WI38 (cell line): ENCODE measurements at regions not wholly inside any gene's neighbourhood (a gene's known extent, or its start where the extent isn't known, plus 50 kb on each side); places are given as distances from the start of the nearest gene placed in this dataset.

Experiments used
- H3K4me3 ChIP-seq: 2 replicates; pipeline ENCODE4 v1.5.1; 2011; ENCODE audit warnings: low read depth, mild to moderate bottlenecking, control low read depth, low read length
- CTCF ChIP-seq: IDR thresholded peaks from 2 replicates; pipeline ENCODE4 v1.5.1; 2012; ENCODE audit warnings: low read depth, mild to moderate bottlenecking, control low read depth, low read length

GRCh38 chr17:72538443-72538842, 417.6 kb downstream of the SOX9 start:
- TF ChIP-seq CTCF = no peak
- H3K4me3 ChIP-seq = no peak overlapping the region

GRCh38 chr17:72538901-72539352, 418.1 kb downstream of the SOX9 start:
- no peak overlapping the region for H3K4me3 ChIP-seq
- no peak for TF ChIP-seq CTCF

DNA sequence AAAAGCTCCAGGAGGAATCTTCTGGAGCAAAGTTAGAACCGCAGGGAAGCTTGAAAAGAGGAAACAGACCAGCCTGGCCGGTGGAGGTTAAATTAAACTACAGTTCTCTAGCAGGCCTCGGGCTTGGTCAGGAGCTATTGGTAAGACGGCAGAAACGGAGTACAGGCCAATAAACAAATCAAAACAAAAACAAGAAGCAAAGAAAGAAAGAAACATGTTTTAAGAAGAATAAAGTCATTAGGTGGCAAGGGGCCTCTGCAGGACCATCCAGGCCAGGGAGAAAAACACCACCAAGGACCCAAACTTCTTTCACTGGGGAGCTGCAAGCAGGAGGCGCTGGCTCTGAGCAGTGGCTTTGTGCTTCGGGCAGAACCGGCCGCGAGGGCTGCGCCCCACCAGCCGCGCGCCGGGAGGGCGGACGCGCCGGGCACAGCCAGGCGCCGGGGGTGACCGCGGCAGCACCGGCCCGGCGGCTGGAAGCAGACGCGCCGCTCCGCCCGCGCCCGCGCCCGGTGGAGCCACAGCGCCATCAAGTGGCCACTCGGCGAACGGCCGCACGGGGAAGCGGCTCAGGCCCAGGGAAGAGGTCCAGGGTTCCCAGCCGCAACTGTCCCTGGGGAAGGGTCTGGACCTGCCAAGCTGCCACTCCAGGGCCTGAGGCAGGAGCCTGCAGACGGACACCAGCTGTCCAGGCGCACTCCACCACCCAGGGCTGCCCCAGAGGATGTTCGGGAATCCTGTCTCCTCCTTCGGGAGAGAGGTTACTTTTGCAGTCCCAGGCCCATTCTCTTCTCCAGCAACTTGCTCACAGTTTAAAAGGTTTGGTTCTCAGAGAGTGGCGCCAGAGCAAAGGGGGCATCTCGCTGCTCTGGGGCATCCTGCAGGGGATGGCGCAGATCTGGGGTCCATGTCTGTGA, 419.4 kb downstream of the SOX9 start:
- peak overlapping the region; percentile 29; the same call in 1 of the 2 replicates for H3K4me3 ChIP-seq
- peak; percentile 75 for TF ChIP-seq CTCF

GRCh38 chr17:72542317-72542716, 421.5 kb downstream of the SOX9 start:
- TF ChIP-seq CTCF = no peak
- no peak overlapping the region for H3K4me3 ChIP-seq

- no peak overlapping the region for H3K4me3 ChIP-seq
- TF ChIP-seq CTCF = no peak
Measured at GRCh38 chr17:72545766-72546165, 424.9 kb downstream of the SOX9 start.

DNA sequence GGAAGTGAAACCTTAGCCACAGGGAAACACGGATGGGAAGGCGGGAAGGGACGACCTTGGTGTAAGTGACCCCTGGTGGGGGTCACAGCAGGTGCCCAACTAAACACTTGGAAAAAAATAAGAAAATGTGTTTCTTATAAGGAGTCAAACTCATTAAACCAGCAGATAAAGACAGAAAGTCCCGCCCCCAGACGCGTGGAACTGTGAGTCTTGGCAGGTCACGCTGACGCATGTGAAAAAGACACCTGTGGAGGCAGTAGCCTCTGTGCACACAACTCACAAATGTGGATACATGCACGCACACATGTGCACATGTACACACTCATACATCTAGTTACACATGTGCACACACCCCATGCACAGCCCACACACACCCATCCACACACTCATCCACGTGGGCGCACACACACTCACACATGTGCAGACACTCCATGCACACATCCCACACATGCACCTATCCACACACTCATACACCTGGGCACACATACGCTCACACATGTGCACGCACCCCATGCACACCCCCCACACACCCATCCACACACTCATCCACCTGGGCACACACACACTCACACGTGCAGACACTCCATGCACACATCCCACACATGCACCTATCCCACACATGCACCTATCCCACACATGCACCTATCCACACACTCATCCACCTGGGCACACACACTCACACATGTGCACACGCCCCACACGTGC, 432.4 kb downstream of the SOX9 start:
- no peak overlapping the region for H3K4me3 ChIP-seq
- no peak for TF ChIP-seq CTCF

DNA sequence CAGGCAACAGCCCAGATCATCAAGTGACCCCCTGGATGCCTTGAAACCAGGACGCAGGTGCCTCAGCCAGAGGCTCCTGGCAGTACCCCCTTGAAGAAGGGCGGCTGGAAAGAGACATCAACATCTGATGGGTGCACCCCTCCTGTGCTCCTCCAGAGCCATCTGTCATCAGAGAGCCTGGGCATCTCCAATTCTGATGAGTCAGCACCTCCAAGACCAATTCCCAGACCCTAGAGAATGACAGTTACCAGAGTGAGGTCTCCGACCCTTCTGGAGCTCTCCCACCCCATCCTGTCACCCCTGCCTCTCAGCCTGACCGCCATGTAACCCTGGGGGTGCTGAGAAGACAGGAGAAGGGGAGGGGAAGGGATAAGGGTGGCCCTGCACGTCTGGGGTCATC, 433.7 kb downstream of the SOX9 start:
- no peak for TF ChIP-seq CTCF
- H3K4me3 ChIP-seq = no peak overlapping the region
